HFF-Myc (cell line): ENCODE measurements at regions not wholly inside any gene's neighbourhood (a gene's known extent, or its start where the extent isn't known, plus 50 kb on each side); places are given as distances from the start of the nearest gene placed in this dataset.

Source experiments
- DNase-seq: peaks from one replicate; pipeline ENCODE4 v3.0.0-alpha.2; 2011; ENCODE audit warnings: low read depth; ENCODE audit errors: extremely low read depth
- H3K4me3 ChIP-seq: replicated peaks from 2 replicates; pipeline ENCODE4 v1.5.1; 2011; ENCODE audit warnings: low read depth, mild to moderate bottlenecking, control low read depth, low read length
- TF ChIP-seq, protein P1 (sequence below): IDR thresholded peaks from 2 replicates; pipeline ENCODE4 v1.5.1; 2012; ENCODE audit warnings: mild to moderate bottlenecking, low read depth, low read length, control low read depth; ENCODE audit errors: missing control alignments

DNA sequence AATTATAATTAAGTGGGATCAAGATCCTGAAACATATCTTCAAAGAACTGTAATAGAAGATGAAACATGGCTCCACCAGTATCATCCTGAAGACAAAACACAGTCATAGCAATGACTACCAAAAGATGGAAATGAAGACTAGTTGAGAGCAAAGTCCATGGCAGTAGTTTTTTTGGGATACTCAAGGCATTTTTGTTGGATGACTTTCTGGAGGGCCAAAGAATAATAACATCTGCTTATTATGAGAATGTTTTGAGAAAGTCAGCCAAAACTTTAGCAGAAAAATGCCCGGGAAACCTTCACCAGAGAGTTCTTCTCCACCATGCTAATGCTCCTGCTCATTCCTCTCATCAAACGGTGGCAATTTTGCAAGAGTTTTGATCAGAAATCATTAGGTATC is 809.4 kb upstream of the RAG2 start:
- no peak for DNase-seq
- H3K4me3 ChIP-seq, result no peak overlapping the region
- TF ChIP-seq, protein P1, sequence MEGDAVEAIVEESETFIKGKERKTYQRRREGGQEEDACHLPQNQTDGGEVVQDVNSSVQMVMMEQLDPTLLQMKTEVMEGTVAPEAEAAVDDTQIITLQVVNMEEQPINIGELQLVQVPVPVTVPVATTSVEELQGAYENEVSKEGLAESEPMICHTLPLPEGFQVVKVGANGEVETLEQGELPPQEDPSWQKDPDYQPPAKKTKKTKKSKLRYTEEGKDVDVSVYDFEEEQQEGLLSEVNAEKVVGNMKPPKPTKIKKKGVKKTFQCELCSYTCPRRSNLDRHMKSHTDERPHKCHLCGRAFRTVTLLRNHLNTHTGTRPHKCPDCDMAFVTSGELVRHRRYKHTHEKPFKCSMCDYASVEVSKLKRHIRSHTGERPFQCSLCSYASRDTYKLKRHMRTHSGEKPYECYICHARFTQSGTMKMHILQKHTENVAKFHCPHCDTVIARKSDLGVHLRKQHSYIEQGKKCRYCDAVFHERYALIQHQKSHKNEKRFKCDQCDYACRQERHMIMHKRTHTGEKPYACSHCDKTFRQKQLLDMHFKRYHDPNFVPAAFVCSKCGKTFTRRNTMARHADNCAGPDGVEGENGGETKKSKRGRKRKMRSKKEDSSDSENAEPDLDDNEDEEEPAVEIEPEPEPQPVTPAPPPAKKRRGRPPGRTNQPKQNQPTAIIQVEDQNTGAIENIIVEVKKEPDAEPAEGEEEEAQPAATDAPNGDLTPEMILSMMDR, result no peak

DNA sequence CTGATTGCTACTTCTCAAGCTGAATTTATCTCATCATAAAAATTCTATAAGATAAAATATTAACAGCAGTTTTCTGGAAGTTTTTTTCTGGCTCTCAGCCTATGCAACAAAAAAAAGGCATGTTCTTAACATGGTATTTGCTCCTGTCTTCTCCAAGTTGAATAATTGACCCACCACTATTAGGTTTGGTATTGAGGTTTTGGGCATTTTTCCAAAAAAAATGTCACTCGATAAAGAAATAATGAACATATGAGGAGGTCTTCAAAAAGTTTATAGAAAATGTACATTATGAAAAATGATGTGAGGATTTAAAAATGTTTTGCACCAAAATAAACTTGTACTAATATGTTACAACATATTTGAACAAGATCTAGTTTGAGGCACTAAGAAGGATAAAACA is 808.6 kb upstream of the RAG2 start:
- no peak overlapping the region for H3K4me3 ChIP-seq
- TF ChIP-seq, protein P1, result no peak
- DNase-seq, result no peak

DNA sequence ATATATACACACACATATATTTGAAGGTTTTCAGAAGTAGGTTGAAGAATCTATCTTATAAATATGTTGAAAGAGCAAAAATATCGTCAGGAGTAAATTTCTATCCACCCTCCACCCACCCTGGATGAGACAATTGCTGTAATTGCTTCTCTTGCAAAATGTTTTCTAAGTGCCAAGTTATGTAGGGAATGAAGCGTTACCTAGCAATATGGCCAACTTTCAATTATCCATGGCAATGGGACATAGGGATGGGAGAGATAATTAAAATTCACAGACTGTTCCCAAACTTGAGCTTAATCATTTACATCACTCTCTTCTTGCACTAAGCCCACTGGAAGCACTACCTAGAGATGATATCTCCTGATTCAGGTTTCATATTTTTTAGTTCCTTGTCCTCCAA is 806.2 kb upstream of the RAG2 start:
- DNase-seq, result no peak
- TF ChIP-seq, protein P1, result no peak
- H3K4me3 ChIP-seq, result no peak overlapping the region

DNA sequence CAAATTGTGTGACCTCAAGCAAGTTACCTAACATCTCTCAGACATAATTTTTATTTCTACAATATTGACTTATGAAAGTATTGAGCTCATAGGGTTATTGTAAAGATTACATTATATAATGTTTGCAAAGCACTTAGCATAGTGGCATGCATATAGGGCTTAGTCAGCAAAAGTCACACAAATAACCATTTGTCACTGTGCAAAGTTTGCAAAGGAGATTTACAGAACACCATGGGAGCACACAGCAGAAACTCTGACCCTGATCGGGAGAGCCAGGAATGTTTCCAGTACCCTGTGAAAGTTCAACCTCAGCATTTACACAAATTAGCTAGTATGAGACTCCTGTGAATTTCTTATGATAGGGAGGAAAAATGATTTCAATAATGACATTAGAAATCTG is 804.6 kb upstream of the RAG2 start:
- TF ChIP-seq, protein P1, result no peak
- no peak for DNase-seq
- H3K4me3 ChIP-seq, result no peak overlapping the region

DNA sequence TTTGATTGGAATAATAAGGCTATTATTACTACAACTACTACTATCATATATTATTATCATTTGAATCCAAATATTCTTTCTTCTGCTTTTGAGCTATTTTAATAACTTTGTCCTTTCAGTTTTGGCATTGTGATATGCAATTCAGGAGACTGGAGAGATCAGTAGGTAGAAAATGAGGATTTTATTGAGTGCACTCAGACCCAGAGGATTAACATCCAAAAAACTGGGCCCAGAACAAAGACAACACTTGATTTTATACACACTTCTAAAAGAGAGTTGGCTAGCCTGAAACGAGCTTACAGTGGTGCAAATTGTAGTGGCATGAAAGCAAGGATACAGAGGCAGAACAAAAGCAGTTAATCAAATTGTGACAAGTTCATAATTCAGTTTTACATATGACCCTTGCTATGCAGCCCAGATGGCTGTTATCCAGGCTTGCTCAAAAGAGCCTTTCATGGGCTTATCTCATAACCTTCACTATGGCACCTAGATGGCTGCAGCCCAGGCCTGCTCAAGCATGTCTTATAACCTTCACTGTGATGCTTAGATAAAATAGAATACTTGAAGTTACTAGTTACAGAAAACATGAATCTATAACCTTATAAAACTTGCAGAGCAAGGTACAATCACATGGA is 796.3 kb upstream of the RAG2 start:
- TF ChIP-seq, protein P1, result no peak
- H3K4me3 ChIP-seq, result no peak overlapping the region
- DNase-seq, result no peak

DNA sequence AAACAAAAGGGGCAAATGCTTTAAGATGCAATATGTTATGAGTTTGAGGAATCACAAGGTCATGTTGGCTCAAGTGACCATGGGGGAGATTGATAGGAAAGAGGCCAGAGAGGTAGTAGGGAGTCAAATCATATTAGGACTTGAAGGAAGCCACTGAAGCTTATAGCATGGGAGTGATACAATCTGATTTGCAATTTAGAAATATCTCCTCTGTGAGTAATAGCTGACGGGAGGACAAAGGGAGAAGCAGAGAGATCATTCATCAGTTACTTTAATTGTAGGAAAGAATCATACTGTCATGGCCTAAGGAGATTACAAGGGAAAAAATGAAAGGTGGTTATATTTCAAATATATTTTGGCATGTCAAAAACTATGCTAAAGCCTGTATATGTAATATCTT is 793.6 kb upstream of the RAG2 start:
- DNase-seq, result no peak
- TF ChIP-seq, protein P1, result no peak
- no peak overlapping the region for H3K4me3 ChIP-seq

DNA sequence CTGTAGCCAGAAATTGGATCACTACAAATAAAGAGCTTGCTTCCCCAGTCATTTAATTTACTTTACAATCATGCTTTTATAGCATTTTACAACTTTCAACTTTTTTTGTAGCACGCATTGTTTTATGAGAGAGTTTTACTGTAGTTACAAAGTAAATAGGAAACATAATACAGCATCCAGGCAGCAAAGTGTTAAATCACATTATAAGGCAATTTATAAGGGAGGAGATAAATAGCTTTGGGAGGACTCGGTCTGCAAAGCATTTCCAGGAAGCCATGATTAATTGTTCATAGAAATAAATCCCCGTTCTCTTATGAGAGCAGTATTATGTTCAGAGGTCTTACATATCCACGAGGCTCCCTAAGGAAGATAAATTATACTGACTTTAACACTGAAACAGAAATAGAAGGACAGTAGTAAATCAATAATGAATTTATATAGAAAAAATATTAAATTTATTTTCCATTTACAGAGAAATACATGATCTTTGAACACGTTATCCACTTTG is 792.6 kb upstream of the RAG2 start:
- TF ChIP-seq, protein P1, result no peak

More for the DNA sequence above, 792.6 kb upstream of the RAG2 start:
- no peak overlapping the region for H3K4me3 ChIP-seq
- no peak for DNase-seq
